HG02678 (cell line): ENCODE measurements at regions not wholly inside any gene's neighbourhood (a gene's known extent, or its start where the extent isn't known, plus 50 kb on each side); places are given as distances from the start of the nearest gene placed in this dataset.
"Not testable (repeated sequence)": the region's sequence is repeated elsewhere in the genome, so short reads cannot be mapped to it uniquely, and the experiment has no call there.

Experiments
- ATAC-seq: cut with Tn5 transposase; IDR thresholded peaks from one replicate; pipeline ENCODE4 v1.9.1; 2021; ENCODE audit warnings: mild to moderate bottlenecking, moderate library complexity; ENCODE audit not compliant: unreplicated experiment

GRCh38 chr6:141976994-141977393 is 155.7 kb upstream of the GJE1 start:
- no peak for ATAC-seq

- ATAC-seq: not testable (repeated sequence)
Observed at GRCh38 chr6:141969768-141970415, 162.8 kb upstream of the GJE1 start.

- no peak for ATAC-seq
Observed at GRCh38 chr6:141969201-141969600, 163.5 kb upstream of the GJE1 start.

- no peak for ATAC-seq
Observed at GRCh38 chr6:141968632-141969031, 164.1 kb upstream of the GJE1 start.

GRCh38 chr6:141965016-141965545 is 167.6 kb upstream of the GJE1 start:
- ATAC-seq: no peak

GRCh38 chr6:141963543-141964295 is 169.0 kb upstream of the GJE1 start:
- no peak for ATAC-seq

GRCh38 chr6:141957271-141957670 is 175.5 kb upstream of the GJE1 start:
- ATAC-seq: no peak

GRCh38 chr6:141956868-141957267 is 175.9 kb upstream of the GJE1 start:
- ATAC-seq: no peak

- no peak for ATAC-seq
Observed at GRCh38 chr6:141956046-141956761, 176.5 kb upstream of the GJE1 start.

- ATAC-seq: no peak
Observed at GRCh38 chr6:141953072-141953471, 179.7 kb upstream of the GJE1 start.

- no peak for ATAC-seq
Observed at GRCh38 chr6:141946502-141946901, 186.2 kb upstream of the GJE1 start.

GRCh38 chr6:141938664-141939063 is 194.1 kb upstream of the GJE1 start:
- no peak for ATAC-seq

GRCh38 chr6:141932685-141933084 is 200.0 kb upstream of the GJE1 start:
- no peak for ATAC-seq

GRCh38 chr6:141926200-141926900 is 206.4 kb upstream of the GJE1 start:
- peak; percentile 63 for ATAC-seq

GRCh38 chr6:141925001-141925400 is 207.7 kb upstream of the GJE1 start:
- ATAC-seq: no peak

- no peak for ATAC-seq
Observed at GRCh38 chr6:141922898-141923297, 209.8 kb upstream of the GJE1 start.

GRCh38 chr6:141916682-141917505 is 215.8 kb upstream of the GJE1 start:
- not testable (repeated sequence) for ATAC-seq

- ATAC-seq: no peak
Observed at GRCh38 chr6:141914646-141915045, 218.1 kb upstream of the GJE1 start.

- ATAC-seq: no peak
Observed at GRCh38 chr6:141906569-141907080, 226.1 kb upstream of the GJE1 start.

- no peak for ATAC-seq
Observed at GRCh38 chr6:141890661-141891060, 242.1 kb upstream of the GJE1 start.
